GM12873 (cell line): ENCODE measurements at regions not wholly inside any gene's neighbourhood (a gene's known extent, or its start where the extent isn't known, plus 50 kb on each side); places are given as distances from the start of the nearest gene placed in this dataset.
A peak's percentile ranks its signal among the peaks of the same experiment; 100 is the strongest.

Experiments used
- TF ChIP-seq, protein P1 (sequence below): IDR thresholded peaks from 2 replicates; pipeline ENCODE4 v1.5.1; 2012; ENCODE audit warnings: low read depth, mild to moderate bottlenecking, moderate library complexity, low read length, control low read depth; ENCODE audit not compliant: insufficient read depth; ENCODE audit errors: missing control alignments

DNA sequence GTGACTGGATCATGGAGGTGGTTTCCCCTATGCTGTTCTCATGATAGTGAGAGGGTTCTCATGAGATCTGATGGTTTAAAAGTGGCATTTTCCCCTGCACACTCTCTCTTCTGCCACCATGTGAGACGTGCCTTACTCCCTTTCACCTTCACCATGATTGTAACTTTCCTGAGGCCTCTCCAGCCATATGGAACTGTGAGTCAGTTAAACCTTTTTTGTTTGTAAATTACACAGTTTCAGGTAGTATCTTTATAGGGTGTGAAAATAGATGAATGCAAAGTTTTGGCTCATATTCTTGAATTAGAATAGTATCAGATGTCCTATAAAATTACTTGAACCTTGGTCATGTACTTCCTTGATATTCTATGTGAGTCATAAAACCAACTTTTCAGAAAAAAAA lies 252.1 kb upstream of the TMEM229A start:
- TF ChIP-seq, protein P1, sequence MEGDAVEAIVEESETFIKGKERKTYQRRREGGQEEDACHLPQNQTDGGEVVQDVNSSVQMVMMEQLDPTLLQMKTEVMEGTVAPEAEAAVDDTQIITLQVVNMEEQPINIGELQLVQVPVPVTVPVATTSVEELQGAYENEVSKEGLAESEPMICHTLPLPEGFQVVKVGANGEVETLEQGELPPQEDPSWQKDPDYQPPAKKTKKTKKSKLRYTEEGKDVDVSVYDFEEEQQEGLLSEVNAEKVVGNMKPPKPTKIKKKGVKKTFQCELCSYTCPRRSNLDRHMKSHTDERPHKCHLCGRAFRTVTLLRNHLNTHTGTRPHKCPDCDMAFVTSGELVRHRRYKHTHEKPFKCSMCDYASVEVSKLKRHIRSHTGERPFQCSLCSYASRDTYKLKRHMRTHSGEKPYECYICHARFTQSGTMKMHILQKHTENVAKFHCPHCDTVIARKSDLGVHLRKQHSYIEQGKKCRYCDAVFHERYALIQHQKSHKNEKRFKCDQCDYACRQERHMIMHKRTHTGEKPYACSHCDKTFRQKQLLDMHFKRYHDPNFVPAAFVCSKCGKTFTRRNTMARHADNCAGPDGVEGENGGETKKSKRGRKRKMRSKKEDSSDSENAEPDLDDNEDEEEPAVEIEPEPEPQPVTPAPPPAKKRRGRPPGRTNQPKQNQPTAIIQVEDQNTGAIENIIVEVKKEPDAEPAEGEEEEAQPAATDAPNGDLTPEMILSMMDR, result no peak

DNA sequence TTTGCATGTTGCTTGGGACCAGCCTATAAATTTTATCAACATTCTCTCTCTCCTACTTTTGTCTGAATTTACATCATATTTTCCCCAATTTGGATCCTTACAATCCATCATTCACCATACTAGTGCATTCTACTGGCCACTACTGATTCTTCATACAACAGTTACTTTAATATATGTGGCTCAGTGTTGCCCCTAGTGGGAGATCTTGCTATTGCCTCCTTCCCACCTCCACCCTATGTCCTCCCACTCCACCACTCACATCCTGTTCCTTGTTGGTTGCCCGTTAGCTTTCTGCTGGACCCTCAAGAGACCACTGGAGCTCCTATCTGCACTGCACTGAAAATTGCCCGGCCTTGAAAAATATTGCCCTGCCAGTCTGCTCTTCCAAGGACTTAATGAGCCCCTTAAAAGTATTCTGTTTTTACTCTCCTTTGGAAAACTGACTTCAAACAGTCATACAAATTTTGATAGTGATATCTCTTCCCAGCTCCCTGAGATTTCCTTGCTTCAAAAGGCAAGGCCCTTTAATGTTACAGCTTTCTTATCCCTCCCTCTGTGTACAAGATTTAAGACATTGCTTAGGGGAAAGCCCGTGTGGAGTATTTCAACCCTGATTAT lies 243.2 kb upstream of the TMEM229A start:
- TF ChIP-seq, protein P1, result peak; percentile 75

DNA sequence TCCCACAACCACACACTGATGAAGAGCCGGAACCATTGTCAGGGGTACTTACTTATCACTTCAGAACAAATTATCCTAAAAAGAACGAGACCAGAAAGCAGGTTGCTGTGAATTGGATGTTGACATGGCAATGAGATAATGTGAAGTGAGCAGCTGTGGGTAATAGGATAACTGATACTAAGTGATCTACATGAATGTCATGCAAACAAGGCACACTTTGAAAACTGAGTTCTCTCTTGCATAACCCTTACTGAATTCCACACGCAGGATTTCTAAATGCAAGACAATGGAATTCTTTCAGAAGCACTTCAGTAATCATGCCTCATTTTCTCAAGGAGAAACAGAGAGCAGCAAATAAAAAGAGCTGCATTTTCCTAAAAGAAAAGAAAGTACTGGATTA lies 242.5 kb upstream of the TMEM229A start:
- TF ChIP-seq, protein P1, result no peak

DNA sequence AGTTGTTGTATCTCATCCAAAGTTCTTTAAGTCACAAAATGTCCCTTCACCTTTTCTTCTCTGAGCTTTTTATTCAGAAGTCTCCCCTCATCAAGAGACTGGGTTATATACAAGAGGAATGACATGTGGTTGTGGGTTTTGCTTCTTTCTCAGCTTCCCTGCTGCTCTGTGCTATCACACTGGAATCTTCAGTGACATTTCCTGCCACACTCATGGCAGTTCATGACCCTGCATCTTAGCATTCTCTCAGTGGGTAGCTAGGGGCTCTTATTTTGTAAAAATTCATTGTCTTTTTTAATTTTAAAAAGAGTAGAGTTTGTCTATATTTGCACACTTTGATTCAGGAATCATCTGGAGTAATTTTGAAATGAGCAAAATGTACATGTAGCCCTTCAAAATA lies 236.9 kb upstream of the TMEM229A start:
- TF ChIP-seq, protein P1, result no peak

DNA sequence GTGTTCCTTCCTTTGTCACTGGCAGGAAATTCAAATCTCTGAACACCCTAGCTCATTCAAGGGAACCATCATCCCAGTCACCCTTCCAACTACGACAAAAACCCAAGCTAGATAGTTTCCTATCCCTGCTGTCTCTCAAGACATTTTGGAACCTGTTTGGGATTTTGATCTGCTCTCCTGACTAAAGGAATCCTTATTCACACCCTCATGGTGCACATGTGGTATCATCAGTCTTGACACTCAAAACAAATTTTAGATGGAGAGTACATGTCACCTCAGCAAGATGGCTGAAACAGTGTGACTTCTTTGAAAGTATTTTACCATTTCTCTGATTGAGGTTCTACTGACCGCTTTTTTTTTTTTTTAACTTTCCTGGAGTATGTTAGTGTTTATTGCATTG lies 234.3 kb upstream of the TMEM229A start:
- TF ChIP-seq, protein P1, result no peak

DNA sequence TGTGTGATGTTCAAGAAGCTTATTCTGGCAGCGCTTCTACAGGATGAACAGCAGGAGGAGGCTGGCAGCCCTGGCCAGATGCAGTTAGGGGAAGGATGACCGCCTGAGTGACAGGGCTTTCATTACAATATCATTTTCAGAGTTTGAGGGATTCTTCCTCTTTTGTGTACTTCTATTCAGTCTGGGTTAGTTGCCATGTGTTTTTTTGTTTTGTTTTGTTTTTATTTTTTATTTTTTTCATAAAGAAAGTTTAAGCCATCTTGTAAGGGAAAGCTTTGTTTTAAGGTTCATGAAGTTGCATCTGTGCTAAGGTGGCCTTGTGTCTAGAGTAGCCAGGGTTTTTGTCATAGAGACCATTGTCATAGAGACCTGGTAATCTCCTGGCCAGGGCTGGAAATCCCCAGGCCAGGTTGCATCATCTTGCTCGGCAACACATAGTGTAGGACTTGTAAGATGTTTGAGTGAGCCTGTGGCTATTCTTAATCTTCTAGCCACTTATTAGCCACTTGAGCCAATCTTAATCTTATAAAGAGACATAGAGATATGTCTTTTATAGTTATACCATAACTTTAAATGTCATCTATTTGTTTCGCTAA lies 230.5 kb upstream of the TMEM229A start:
- TF ChIP-seq, protein P1, result no peak

DNA sequence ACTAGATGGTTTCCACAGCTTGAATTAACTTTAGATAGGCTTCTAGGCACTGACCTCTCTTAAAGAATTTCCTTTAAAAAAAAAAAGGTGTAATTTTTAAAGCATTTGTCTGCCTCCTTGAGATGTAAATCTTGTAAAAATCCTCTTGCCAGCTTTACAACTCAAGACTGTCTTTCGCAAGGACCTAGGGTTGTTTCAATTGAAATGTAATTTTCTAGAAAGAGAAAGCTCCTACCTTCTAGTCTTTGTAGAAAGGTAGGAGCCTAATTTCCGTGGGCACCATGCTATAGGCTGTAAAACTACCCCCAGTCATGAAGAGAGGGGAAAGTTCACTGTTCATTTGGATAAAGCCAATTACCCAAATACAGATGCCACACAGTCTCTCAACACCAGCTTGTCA lies 228.8 kb upstream of the TMEM229A start:
- TF ChIP-seq, protein P1, result no peak
